AG09319 (cell line): ENCODE measurements at regions not wholly inside any gene's neighbourhood (a gene's known extent, or its start where the extent isn't known, plus 50 kb on each side); places are given as distances from the start of the nearest gene placed in this dataset.

Experiments used
- DNase-seq: peaks from one replicate; pipeline ENCODE4 v3.0.0-alpha.2; 2010; ENCODE audit warnings: low read depth; ENCODE audit errors: extremely low read depth
- CTCF ChIP-seq: IDR thresholded peaks from 2 replicates; pipeline ENCODE4 v1.5.1; 2011; ENCODE audit warnings: low read depth, mild to moderate bottlenecking, inconsistent platforms, low read length, moderate library complexity

GRCh38 chr6:163950159-163950558 is 535.6 kb downstream of the QKI start:
- DNase-seq: no peak
- TF ChIP-seq CTCF: no peak

- no peak for DNase-seq
- no peak for TF ChIP-seq CTCF
These were observed 534.9 kb downstream of the QKI start for GRCh38 chr6:163949431-163949830.

GRCh38 chr6:163948250-163948649 is 533.7 kb downstream of the QKI start:
- DNase-seq: no peak
- TF ChIP-seq CTCF: no peak

GRCh38 chr6:163947276-163947675 is 532.8 kb downstream of the QKI start:
- DNase-seq: no peak
- TF ChIP-seq CTCF: no peak

GRCh38 chr6:163946437-163946836 is 531.9 kb downstream of the QKI start:
- DNase-seq: no peak
- no peak for TF ChIP-seq CTCF

GRCh38 chr6:163945808-163946207 is 531.3 kb downstream of the QKI start:
- no peak for DNase-seq

GRCh38 chr6:163944897-163945296 is 530.4 kb downstream of the QKI start:
- TF ChIP-seq CTCF: no peak
- DNase-seq: no peak

More at GRCh38 chr6:163945808-163946207, 531.3 kb downstream of the QKI start:
- no peak for TF ChIP-seq CTCF
